ENCODE measurements at regions not wholly inside any gene's neighbourhood (a gene's known extent, or its start where the extent isn't known, plus 50 kb on each side); places are given as distances from the start of the nearest gene placed in this dataset.
"Not testable (repeated sequence)": the region's sequence is repeated elsewhere in the genome, so short reads cannot be mapped to it uniquely, and the experiment has no call there.

DNA sequence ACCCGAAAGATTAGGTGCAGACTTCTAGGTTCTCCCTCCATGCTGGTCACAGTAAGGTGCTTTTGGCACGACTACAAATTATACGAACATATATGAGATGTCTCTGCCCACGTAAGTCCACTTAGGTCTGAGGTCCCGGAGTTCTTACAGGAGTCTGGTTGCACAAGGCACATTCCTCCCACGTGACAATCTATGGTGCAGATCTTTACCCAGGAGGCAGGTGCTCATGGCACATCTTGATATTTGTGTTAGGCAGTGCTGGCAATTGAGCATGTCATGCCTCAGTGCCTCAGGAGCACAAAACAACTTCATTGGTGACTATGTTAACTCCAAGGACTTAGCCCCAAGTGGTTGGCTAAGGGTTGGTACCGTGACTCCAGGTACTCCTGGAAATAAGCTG, 92.0 kb upstream of the AMN1 start:
- no peak for DNase-seq (ENCODE audit: low read depth, low spot score)

DNA sequence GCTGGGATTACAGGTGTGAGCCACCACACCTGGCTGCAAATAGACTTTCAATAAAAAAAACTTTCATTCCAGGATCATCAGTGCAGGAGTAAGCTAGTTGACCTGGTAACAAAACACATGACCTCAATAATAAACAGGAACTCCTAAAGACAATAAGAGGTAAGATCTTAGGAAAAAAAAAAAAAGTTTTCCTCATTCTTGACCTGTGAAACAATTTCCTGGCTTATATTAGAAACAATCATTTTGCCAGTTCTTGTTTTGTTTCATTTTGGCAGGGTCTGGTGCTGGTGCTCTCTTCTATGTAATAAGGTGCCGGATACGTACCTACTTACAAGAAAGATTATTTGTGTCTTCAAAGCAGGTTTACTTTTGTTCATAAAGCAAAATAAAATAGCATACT, 90.6 kb upstream of the AMN1 start:
- no peak for DNase-seq (ENCODE audit: low read depth, low spot score)

DNA sequence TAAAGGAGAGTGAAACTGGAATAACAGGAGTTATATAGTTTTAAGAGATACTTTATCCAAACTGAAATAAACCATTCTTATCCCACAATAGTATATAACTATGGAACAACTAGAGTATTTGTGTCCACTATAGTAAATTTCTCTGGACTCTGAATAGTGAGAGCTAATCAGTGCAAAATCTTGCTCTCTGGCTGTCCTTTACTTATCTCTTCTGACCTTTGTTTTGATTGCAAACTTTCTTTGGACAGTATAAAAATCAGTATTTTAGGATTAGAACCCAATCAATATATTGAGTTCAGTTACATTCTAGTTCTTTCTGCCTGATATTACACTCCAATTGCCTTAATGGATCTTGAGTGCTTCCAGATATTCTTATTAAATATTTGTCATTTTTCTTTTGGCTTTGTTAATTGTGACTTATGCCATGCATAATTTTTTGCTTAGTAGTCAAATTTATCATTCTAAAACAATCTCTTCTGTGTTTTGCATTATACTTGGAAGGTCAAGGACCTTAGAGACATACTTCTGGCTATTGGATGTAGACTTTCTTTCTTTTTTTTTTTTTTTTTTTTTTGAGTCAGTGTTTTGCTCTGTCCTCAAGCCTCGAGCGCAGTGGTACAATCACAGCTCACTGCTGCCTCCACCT, 89.9 kb upstream of the AMN1 start:
- DNase-seq (ENCODE audit: low read depth, low spot score) = no peak

DNA sequence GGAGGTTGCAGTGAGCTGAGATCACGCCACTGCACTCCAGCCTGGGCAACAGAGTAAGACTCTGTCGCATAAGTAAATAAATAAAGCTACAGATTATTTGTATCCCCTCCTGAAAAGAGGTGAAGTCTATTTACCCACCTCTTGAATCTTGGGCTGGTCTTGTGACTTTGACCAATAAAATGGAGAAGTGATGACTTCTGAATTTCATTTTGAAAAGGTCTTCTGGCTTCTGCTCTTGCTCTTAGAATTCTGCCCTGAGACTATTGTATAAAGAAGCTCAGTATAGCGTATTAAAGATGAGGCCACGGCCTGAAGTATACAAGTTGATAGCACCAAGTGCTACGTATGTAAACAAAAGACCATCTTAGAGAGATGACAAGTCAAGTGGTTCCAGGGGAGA, 88.3 kb upstream of the AMN1 start:
- DNase-seq (ENCODE audit: low read depth, low spot score) = no peak

DNA sequence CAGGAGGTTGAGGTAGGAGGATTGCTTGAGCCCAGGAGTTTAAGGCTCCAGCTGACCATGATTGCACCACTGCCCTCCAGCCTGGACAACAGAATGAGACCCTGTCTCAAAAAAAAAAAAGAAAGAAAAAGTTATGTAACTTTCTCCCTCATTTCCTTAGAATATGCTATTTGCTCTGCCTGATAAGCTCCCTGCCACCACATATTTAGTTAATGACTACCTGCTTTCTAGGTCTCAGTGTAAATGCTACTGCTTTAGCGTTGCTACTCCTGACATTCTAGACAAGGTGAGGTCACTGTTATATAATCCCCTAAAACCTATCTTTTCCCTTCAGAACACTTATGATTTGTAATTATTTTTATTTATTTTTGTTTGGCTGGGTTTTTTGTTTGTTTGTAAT, 86.3 kb upstream of the AMN1 start:
- no peak for DNase-seq (ENCODE audit: low read depth, low spot score)

DNA sequence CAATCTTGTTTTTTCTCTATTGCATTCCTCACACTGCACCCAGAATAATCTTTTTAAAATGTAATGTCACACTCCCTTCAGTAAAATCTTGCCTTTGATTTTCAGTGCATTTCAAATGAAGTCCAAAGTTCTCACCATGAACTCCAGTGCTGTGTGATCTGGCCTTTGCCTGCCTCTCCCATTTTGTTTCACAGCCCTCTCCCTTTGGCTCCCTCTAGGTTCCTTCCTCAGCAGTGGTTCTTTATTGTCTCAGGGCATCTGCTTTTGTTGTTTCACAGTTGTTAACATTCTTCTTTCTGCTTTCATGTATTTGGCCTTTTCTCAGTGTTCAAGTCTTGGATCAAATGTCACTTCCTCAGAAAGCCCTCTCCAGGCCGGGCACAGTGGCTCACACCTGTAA, 84.5 kb upstream of the AMN1 start:
- DNase-seq (ENCODE audit: low read depth, low spot score) = peak; percentile 38

DNA sequence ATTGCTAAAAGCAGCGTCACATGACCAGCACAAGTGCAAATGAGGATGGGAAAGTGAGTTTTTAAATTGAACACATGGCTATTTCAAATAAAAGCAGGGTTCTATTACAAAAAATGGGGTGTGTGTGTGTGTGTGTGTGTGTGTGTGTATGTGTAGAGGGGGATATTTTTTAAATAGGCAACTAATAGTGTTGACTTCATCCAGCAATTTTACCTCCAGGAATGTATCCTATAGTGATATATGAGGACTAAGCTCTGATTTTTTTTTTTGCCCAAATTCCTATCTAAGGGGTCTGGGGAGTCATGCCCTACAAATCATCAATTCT, 78.9 kb upstream of the AMN1 start:
- DNase-seq (ENCODE audit: low read depth, low spot score) = no peak

DNA sequence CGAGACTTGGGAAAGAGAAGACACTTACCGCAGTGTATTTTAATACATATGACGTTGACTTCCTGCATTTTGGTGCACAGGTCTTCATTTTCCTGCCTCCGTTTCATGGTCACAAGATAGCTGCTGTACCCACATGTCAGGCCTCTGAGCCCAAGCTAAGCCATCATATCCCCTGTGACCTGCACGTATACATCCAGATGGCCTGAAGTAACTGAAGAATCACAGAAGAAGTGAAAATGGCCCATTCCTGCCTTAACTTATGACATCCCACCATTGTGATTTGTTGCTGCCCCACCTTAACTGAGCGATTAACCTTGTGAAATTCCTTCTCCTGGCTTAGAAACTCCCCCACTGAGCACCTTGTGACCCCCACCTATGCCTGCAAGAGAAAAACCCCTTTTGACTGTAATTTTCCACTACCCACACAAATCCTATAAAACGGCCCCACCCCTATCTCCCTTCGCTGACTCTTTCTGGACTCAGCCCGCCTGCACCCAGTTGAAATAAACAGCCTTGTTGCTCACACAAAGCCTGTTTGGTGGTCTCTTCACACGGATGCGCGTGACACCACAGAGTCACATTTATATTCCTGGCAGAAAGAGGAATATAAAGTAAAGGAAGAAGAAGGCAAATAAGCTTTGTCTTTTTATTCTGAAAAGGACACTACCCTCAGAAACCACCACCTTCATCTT, 78.4 kb upstream of the AMN1 start:
- not testable (repeated sequence) for DNase-seq (ENCODE audit: low read depth, low spot score)

DNA sequence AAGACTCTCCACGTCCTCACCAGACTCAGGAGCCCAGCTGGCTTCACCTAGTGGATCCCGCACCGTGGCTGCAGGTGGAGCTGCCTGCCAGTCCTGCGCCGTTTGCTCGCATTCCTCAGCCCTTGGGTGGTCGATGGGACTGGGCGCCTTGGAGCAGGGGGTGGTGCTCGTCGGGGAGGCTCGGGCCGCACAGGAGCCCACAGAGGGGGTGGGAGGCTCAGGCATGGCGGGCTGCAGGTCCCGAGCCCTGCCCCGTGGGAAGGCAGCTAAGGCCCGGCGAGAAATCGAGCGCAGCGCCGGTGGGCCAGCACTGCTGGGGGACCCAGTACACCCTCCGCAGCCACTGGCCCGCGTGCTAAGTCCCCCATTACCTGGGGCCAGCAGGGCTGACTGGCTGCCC, 76.9 kb upstream of the AMN1 start:
- DNase-seq (ENCODE audit: low read depth, low spot score) = not testable (repeated sequence)

DNA sequence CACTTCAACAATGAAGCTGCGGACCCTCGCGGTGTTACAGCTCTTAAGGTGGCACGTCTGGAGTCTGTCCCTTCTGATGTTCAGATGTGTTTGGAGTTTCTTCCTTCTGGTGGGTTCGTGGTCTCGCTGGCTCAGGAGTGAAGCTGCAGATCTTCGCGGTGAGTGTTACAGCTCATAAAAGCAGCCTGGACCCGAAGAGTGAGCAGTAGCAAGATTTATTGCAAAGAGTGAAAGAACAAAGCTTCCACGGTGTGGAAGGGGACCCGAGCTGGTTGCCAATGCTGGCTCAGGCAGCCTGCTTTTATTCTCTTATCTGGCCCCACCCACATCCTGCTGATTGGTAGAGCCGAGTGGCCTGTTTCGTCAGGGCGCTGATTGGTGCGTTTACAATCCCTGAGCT, 75.9 kb upstream of the AMN1 start:
- DNase-seq (ENCODE audit: low read depth, low spot score) = not testable (repeated sequence)

DNA sequence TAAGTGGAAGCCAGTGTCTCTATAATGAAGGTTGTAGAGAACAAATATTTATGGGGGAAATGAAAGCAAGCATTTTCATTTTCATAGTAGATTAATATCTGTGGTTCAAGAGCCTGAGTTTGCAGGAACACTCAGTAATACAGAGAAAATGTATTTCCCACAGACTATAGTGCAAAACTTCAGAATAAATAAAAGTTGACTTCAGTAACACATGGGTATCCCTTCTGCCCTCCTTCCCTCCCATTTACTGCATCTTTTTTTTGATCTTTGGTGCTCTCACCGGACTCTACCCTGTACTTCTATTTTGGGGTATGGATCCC, 75.3 kb upstream of the AMN1 start:
- no peak for DNase-seq (ENCODE audit: low read depth, low spot score)

DNA sequence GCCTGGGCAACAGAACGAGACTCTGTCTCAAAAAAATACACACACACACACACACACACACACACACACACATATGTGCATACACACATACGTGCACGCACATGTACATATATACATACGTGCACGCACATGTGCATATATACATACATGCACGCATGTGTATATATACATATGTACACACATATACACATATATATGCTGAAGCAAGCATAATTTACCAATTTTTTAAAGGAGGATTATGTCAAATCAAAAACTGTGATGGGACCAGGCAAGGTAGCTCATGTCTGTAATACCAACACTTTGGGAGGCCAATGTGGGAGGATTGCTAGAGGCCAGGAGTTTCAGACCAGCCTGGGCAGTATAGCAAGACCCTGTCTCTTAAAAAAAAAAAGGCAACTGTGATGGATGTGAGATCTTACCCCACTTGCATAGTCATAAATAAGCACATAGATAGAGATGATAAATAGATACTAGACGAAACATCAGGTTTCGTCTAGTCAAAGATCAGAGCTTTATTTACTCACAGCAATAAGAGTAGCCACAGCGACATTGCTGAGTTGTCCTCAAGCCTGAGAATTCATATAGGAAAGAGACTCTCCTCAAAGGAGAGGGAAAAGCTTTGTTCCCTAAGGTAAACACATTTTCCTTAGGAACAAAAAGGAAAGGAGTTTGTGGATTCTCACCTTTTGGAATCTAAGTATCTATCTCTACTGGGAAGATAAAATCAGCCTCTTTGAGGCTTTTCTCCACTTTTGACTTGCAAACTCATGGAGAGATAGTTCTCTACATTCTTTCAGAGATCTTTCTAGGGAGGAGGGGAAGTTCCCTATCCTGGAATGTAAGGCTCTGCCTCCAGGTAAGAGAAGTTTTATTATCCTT, 74.7 kb upstream of the AMN1 start:
- no peak for DNase-seq (ENCODE audit: low read depth, low spot score)

DNA sequence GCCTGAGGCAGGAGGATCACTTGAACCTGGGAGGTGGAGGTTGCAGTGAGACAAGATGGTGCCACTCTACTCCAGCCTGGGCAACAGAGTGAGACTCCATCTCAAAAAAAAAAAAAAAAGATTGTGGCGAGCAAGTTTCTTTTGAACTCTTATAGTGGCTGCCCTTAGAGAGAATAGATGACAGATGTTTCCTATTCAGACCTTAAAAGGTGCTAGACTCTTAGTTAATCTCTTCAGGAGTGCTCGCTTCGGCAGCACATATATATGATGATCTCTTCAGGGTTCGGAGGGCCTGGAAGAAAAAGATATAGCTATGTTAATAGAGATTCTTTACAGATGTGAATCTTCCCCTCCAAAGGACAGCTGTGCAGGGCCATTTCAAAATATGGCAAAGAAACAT, 73.1 kb upstream of the AMN1 start:
- no peak for DNase-seq (ENCODE audit: low read depth, low spot score)

DNA sequence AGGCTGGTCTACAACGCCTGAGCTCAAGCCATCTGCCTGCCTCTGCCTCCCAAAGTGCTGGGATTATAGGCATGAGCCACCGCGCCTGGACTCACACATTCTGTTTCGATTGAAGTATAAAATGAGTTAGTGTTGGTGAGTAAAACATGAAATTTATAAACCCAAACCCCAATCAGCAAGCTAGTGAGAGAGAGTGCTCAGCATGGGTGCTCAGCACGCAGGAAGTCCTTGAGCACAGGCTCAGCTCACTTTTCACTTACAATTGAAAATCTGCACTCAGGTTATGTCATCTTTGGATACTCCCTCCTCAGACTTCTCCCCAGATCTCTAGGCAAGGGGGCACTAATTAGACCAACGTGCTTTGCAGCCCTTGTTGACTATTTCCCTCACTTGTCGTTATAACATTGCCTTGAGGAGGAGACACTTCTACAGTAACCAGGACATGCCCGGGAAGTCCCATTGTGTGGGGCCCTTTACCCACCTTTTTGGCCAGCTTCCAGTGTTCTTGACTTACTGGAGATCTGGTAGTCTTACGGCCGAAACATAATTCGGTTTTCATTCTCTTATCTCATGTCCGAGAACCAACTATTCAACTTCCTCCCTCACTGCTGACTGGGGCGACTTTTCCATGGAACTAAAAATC, 68.5 kb upstream of the AMN1 start:
- no peak for DNase-seq (ENCODE audit: low read depth, low spot score)

DNA sequence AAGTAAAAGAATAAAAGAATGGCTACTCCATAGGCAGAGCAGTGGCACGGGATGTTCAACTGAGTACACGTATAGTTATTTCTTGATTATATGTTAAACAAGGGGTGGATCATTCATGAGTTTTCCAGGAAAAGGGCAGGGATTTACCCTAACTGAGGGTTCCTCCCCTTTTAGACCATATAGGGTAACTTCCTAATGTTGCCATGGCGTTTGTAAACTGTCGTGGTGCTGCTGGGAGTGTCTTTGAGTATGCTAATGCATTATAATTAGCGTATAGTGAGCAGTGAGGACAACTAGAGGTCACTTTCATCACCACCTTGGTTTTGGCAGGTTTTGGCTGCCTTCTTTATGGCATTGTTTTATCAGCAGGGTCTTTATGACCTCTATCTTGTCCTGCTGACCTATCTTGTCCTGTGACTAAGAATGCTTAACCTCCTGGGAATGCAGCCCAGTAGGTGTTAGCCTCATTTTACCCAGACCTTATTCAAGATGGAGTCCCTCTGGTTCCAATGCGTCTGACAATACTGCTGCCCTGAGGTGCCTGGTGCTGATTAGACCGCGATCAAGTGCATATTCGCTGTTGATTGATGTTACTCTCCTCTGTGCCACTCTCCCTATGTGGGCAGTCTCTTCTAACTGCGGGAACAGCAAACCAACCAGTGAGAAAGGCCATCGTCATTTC, 67.6 kb upstream of the AMN1 start:
- DNase-seq (ENCODE audit: low read depth, low spot score) = no peak

DNA sequence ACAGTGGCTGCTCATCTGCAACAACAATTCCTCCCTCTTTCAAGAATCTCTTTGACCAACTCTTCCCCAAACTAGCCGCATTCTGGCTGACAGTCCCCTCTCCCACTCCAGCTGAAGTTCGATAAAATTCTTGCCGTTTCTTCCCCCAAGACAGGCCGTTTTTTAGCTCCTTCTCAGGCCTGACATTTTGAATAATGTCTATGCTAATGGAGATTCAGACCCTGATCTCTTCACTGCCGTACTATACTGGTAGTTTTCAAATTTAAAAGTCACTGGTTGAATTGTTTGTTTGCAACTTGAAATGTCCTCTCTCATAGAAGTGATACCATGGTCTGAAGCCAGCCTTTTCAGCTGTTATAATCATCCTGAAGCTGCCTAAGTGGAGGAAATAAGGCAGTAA, 65.9 kb upstream of the AMN1 start:
- no peak for DNase-seq (ENCODE audit: low read depth, low spot score)

DNA sequence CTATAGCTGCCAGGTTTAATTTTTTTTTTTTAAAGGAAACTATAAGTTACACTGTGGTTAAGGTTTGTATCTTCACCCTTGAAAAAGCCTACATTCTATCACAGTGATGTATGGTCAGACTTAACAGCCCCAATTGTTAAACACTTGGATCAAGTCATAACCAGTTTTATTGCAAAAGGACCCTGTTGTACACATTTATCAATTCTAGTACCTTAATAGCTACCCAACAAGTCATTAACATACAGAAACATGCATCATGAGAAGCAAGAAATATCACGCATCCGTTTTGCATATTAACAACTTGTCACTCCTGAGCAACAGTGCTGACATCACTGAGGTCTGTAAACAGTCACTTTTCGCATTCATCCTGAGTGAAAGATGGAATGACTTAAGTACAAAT, 62.4 kb upstream of the AMN1 start:
- DNase-seq (ENCODE audit: low read depth, low spot score) = not testable (repeated sequence)

DNA sequence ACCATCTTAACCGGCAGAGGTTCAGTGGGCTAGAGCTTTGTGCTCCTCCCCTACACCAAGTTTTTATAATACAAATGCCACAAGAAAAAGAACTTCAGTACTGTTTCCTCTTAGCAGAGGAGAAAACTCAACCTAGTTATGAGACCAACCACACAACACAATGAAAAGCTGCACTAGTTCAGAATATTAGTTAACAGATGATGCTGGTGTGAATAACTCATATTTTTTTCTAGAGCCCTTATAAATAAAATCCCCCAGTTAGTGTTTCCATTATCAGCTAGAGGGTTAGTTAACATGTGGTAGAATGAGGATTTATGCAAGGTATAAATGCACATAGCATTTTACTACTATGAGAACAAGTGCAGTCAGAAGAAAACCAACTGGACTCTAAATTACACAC, 61.9 kb upstream of the AMN1 start:
- DNase-seq (ENCODE audit: low read depth, low spot score) = no peak

DNA sequence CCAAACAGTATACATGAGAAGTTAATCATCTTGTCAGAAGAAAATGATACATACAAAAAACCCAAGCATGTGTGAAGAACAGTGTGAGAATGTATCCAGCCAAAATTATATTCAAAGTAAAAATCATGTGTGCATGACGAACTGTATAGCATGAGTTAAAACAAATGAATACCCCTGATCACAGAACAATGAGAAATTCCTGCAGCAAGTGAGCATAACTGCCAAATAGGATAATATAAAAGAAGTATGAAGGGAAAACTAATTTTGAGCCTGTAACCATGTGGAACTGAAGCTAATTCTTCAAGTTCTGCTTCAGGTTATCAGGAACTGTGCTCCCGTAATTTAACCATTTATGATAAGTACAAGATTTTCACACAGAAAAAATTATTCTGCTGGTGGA, 56.5 kb upstream of the AMN1 start:
- DNase-seq (ENCODE audit: low read depth, low spot score) = no peak

DNA sequence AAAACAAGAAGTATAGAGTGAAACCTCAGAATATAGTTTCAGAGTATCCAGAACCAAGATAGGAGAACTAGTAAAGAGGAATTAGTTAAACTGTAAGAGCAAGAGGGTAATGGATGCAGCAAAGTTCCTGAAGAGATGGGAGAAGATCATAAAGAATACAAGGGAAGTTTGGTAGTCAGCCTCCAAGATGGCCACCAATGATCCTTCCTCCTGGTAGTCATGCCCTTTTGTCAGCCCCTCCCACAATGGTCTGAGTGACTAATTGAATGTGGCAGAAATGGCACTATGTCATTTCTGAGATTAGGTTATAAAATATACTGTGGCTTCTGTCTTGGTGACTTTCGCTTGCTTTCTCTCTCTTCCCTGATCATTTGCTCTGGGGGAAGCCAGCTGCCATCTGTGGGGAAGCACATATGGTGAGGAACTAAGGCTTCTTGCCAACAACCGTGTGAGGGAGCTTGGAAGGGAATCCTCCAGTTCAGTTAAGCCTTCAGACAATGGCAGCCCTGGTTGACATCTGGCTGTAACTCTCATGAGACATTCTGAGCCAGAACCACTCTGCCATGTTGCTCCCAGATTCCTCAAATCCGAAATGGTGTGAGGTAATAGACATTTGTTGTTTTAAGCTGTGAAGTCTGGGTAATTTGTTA, 55.3 kb upstream of the AMN1 start:
- no peak for DNase-seq (ENCODE audit: low read depth, low spot score)

DNA sequence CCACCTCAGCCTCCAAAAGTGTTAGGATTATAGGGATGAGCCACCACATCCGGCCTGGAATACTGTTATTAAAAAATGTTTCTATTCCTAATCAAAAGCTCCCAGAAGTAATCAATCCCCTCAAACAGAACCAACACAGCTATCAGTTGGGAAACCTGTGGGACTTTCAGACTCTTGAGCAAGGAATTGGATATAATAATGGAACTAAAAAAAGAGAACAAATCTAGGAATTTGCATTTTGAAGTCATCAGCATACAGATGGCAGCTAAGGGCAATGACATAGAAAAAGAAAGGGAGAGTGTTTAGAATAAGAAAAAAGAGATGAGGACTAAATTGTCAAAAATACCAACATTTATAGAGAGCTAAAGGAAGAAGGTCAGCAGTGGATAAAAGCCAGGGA, 54.7 kb upstream of the AMN1 start:
- no peak for DNase-seq (ENCODE audit: low read depth, low spot score)

Data from iPS DF 19.7 (cell line).